GM20000 (cell line): ENCODE measurements at regions not wholly inside any gene's neighbourhood (a gene's known extent, or its start where the extent isn't known, plus 50 kb on each side); places are given as distances from the start of the nearest gene placed in this dataset.

ENCODE experiments used
- DNase-seq: peaks from one replicate; pipeline ENCODE4 v3.0.0; 2012; ENCODE audit warnings: low spot score
- TF ChIP-seq, protein P1 (sequence below): IDR thresholded peaks from 2 replicates; pipeline ENCODE4 v1.5.1; 2012; ENCODE audit warnings: mild to moderate bottlenecking, control low read depth; ENCODE audit errors: extremely low read depth, missing control alignments

DNA sequence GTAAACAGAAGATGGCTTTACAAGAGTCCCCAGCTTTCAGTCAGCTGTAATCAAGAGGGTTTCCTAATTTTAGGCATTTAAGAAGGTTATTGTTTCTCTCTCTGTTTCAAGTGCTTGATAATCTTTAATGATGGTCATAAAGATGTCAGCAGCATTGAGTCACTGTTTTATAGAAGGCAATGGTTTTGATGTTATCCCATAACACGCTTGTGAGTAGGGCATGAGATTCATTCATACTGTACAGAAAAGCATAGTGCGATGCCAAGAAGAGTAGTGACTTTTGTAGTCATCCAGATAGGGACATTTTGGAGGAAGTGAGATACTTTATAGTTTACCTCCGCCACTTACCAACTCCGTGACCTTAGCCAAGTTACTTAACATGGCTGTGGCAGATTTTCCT, 364.2 kb upstream of the SLC10A2 start:
- TF ChIP-seq, protein P1, sequence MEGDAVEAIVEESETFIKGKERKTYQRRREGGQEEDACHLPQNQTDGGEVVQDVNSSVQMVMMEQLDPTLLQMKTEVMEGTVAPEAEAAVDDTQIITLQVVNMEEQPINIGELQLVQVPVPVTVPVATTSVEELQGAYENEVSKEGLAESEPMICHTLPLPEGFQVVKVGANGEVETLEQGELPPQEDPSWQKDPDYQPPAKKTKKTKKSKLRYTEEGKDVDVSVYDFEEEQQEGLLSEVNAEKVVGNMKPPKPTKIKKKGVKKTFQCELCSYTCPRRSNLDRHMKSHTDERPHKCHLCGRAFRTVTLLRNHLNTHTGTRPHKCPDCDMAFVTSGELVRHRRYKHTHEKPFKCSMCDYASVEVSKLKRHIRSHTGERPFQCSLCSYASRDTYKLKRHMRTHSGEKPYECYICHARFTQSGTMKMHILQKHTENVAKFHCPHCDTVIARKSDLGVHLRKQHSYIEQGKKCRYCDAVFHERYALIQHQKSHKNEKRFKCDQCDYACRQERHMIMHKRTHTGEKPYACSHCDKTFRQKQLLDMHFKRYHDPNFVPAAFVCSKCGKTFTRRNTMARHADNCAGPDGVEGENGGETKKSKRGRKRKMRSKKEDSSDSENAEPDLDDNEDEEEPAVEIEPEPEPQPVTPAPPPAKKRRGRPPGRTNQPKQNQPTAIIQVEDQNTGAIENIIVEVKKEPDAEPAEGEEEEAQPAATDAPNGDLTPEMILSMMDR: no peak
- no peak for DNase-seq

DNA sequence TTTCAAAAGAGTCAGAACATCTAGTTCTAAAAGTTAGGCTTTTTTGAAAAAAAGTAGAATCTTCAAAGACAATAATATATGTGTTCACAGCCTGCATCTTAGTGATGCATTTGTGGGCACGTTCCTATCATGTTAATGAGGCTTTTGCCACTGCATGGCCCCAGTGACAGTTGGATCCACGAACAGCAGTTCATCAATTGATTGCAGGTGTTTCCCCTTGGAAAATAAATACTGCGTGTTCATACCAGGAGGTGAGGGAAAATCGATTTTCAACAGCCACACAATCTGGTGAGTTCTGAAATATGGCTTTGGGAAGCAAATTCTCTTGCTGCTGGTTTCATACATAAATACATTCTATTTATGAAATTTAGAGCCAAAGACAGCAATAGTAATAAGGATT, 343.8 kb upstream of the SLC10A2 start:
- TF ChIP-seq, protein P1: no peak
- no peak for DNase-seq

DNA sequence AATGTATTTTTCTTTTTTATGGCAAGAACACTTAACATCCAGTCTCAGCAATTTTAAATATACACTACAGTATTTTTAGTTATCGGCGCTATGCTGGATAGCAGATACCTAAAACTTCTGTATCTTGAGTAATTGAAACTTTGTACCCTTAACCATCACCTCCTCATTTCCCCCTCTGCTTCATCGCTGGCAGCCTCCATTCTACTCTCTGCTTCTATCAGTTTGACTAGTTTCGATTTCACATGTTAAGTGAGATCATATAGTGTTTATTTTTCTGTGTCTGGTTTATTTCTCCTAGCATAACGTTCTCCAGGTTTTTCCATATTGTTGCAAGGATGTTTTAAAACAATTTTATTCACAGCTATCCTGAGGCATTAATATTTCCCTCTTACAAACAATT, 340.8 kb upstream of the SLC10A2 start:
- TF ChIP-seq, protein P1: no peak
- DNase-seq: no peak

DNA sequence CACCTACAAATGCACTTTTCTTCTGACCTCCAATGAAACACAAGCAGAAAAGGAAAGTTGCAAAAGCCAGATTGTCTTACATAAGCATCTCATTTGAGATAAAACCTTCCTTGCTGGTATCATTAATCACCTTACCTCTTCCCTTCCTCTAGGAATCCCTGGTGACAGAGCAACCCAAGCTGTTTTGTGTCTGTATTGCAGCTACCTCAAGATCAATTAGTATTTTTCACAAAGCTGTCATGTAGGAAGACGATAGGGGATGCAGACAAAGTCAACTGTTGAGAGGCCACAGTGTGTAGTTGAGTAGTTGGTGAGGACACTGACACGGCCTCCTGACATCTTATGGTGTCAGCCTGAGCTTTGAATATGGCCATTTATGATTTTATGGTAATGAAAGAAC, 339.1 kb upstream of the SLC10A2 start:
- DNase-seq: no peak
- TF ChIP-seq, protein P1: no peak

DNA sequence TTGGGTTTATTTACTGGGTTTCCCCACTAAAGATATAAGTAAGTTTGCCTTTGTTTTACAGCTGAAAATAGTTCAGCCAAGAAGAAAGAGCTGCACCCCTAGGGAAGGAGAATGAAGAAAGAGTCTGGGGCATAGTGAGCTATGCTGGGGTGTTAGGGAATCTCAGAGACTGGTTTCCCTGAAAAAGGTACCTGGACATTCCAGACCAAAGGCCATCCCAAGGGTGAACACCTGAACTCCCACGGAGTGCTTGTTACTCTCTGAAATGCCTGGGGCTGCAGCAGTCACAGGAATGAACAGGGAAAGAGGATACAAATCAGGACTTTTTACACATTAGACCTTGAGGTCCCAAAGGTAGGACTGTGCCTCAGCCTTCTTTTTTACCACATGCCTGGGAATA, 337.6 kb upstream of the SLC10A2 start:
- TF ChIP-seq, protein P1: no peak
- DNase-seq: no peak

DNA sequence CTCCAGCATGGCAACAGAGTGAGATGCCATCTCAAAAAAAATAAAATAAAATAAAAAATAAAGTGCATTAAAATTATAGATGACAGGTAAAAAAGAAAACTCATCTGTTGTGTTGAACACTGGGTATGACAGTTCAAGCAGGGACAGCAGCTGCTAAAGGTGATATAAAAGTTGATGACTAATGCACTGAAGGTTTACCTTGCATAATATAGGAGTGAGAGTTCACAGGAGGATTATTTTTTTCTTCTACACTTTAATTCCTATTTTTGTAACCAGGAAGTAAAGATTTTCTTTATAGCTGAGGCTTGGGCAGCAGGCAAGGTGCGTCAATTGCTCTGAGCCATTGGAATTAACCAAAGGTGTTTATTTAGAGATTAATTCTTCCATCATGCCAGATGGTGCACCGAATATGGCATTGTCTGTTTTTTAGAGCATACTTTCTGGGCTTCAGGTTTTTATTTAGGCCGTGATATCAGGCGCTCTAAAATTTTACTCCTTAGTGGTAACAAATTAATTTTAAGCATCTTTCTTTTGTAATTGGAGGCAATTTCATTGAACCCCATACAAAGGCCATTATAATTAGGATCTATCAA, 337.0 kb upstream of the SLC10A2 start:
- DNase-seq: no peak
- TF ChIP-seq, protein P1: no peak

DNA sequence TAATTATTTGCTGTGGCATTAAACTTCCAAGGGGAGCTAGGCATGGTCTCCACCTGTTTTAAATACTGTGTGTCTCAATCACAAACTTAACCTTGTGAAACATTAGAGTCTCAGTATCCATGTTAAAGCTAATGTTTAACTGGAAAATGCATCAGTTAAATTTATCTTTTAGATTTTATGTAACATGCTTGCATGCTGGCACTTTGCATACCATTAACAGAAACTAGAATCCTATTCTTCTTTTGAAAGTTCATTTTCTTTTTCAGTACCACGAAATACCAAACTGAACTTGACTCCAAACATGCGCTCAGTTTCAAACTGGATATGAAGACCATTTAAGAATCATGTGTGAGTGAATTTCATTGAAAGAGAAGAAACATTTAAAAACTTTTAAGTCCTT, 328.9 kb upstream of the SLC10A2 start:
- TF ChIP-seq, protein P1: no peak
- DNase-seq: no peak
